Left colon (tissue), 2 donors: ENCODE measurements at regions not wholly inside any gene's neighbourhood (a gene's known extent, or its start where the extent isn't known, plus 50 kb on each side); places are given as distances from the start of the nearest gene placed in this dataset.
A peak's percentile ranks its signal among the peaks of the same experiment; 100 is the strongest.
"Not testable (repeated sequence)": the region's sequence is repeated elsewhere in the genome, so short reads cannot be mapped to it uniquely, and the experiment has no call there.

Experiments
- ATAC-seq: fragments of 200-7000 bp; cut with Tn5 transposase; one replicate; pipeline ENCODE4 v1.9.1; 2020; ENCODE audit warnings: mild to moderate bottlenecking, moderate library complexity
- DNase-seq, 2 donors: peaks; one replicate each; pipeline ENCODE4 v3.0.0-alpha.2; 2020
- intact Hi-C, 2 donors: fragments of 100-400 bp; cut with DNase I in 1 of 2; cut with micrococcal nuclease in 1 of 2; formaldehyde crosslinking; loops; one replicate each; pipeline versions ENCODE4 v1.11.2 to v1.14.0; 2022; cut with DNase I, micrococcal nuclease
- donor health status: DM: no; HTN: no; CAD: no.
- donor health status: DM: yes; HTN: yes; CAD: no.

DNA sequence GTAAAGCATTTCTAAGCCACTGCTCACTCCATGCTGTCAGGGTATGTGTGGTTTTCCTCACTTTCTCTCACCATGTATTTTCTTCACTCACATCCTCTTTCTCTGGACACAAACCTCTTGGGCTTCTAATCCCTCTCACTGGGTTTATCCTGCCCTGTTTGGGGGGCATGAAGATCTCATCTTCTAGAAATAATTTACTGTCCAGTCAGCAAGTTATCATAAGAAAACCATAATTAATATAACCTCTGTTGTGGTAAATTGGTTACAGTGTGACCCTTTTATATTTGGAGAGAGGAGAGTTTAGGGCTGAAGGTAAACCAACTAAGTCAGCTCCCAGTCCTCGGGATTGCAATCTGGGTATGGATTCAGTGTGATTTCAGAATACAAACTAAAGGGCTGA lies 213.8 kb upstream of the PROX1 start:
- ATAC-seq = no peak

DNA sequence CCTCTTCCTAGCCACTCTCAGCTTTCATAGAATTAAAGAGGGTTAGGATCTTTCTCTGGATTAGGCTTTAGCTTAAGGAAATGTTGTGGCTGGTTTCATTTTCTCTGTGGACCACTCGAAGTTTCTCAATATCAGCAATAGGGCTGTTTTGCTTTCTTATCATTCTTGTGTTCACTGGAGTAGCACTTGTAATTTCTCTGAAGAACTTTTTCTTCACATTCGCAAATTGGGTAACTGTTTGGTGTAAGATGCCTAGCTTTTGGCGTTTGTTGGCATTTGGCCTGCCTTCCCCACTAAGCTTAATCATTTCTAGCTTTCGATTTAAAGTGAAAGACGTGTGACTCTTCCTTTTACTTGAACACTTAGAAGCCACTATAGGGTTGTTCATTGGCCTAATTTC lies 210.8 kb upstream of the PROX1 start:
- ATAC-seq = no peak
- intact Hi-C loops = no loop called here
- DNase-seq = no peak

More for the DNA sequence above, 213.8 kb upstream of the PROX1 start:
- no peak for DNase-seq
- intact Hi-C loops = no loop called here

DNA sequence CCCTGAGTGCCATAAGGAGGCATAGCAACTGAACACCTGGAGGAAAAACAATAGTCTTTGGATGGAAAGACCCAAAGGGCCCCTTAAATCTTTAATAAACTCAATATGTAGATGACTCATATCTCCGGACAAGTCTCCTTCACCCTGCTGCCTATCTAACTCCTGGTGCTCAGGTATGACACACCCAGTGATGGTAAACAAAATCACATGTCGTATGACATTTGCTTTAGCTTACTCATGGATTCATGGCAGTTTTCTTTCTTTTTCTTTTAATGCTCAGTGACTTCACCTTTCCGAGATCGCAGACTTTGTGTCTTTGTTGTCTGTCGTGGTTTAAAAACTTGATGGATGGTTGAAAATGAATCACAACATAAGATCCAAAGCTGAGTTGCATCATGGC lies 208.5 kb upstream of the PROX1 start:
- DNase-seq (no peak), ATAC-seq (peak; percentile 98)
- intact Hi-C loops = no loop called here

DNA sequence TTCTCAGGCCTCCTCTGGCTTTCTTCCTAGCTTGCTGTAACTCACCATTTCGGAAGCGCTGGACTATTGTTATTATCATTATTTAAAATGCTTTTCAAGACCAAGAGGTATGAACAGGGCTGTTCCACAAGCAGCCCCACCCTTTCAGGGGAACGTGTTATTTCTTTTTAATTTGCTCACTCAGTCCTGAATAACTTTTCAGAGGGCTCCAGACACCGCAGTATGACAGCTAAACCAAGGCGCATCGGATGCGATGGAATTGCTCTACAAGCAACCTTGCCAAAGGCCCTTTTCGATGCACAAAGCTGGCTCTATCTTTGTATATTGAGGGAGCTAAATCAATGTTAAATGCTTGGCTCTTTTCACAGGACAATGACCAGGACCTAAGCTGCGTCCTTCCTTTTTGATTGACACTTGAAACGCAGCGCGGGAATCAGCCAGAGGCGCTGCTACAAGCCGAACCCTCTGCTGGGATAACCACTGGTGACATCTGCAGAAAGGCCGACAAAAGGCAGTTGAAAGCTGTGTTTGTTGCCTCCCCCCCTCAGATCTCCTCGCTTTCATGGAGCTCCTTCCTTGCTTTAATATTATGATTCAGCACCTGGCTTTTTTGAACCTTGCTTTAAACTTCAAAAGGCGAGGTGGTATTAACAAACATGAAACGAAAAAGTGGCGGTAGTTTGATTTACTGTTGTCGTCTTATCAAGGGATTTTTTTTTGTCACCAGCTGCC lies 204.7 kb upstream of the PROX1 start:
- no peak for ATAC-seq
- intact Hi-C loops = no loop called here
- no peak for DNase-seq

DNA sequence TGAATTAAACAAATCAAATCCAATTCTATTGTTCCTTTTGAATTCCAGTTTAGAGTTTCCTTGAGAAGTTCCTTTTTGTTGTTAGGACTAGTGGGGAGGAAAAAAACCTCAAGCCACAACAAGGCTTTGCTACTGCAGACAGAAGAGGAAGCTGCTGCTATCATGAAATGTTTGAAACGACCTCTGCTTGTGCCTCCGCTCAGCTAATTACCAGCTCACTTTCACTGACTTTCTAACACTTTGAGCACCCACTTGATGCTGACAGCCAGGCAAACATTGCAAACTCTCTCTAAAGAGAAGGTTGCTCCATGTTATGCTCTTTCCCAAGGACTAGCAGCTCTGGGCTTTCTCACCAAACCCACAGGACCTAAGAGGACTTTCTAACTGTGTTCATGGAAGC lies 203.9 kb upstream of the PROX1 start:
- ATAC-seq (no peak), DNase-seq (no peak)
- intact Hi-C loops = no loop called here

DNA sequence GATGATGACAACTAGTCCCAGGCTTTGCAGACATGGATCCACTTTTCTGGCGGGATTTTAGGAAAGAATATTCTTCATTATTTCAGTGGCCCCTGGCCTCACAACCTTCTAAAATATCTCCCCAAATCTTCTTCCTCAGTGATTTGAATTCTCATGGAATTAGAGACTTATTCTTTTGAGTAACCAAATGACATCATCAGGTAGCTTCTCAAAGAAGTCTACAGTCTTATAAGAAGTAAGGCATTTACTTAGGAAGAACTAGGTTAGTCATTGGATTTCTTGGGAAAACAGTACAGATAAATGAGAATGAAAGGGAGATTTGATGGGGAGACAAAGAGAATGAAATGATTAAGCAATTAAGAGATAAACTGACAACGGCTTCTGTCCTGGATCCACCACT lies 201.1 kb upstream of the PROX1 start:
- intact Hi-C loops = no loop called here
- DNase-seq (no peak), ATAC-seq (no peak)

DNA sequence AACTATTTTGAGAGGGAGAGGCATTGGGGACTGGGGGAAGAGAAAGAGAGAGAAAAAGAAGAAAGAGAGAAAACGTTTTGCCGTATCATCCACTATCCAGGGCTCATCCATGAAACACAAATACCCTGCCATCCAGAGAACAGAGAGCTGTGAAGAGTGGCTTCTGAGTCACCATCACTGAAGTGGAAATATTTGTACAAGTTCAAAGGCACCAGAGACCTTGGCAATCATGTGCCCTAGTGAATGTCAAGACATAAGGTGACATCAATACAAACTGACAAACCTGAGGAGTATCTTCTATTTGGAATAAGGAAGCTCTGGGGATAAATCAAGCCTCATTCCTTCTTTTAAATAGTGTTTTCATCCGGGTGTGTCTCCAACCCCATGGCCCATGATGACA lies 197.2 kb upstream of the PROX1 start:
- DNase-seq (no peak), ATAC-seq (no peak)
- intact Hi-C loops = no loop called here

DNA sequence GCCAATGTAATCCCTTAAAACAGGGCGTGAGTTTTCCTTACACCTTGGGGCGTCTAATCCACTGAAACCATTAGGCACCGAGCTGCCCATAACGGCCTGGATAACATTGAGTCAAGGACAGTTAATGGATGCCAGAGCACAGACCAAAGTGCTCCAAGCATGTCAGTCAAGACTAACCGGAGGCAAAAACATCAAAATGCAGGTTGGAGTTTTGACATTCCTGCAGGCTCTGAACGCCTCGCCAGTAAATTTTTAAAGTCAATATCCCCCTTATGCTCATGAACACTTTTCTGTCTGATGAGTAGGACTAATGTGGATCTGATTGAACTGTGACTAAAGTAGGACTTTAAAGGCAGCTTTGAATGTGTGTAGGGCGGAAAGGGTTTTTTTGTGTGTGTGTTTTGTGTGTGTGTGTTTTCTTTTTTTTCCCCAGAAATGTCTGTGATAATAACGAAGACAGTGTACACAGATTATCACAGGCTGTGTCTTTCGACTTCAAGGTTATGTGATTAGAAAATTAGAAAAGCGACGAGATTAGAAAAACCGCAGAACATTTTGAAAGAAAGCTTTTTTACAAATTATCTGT lies 194.2 kb upstream of the PROX1 start:
- DNase-seq (no peak), ATAC-seq (no peak)
- intact Hi-C loops = no loop called here

DNA sequence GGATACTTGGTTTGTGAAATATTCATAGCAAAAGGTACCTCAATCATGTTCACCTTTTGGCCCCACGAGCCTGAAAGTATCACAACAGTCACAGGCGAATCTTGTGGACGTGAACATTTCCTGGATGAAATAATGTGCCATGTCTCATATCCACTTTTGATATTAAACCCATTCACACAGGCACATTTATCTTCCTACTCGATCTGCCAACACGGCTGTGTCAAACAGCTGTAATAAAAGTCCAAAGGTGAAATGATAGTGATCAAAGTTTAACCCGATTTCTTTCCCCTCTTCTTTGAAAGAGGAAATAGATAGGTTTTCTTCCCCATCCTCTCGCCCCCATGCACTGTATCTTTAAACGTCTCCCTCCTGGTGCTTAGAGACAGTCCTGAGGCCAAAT lies 191.2 kb upstream of the PROX1 start:
- intact Hi-C loops = no loop called here
- DNase-seq (no peak), ATAC-seq (peak; percentile 63)

DNA sequence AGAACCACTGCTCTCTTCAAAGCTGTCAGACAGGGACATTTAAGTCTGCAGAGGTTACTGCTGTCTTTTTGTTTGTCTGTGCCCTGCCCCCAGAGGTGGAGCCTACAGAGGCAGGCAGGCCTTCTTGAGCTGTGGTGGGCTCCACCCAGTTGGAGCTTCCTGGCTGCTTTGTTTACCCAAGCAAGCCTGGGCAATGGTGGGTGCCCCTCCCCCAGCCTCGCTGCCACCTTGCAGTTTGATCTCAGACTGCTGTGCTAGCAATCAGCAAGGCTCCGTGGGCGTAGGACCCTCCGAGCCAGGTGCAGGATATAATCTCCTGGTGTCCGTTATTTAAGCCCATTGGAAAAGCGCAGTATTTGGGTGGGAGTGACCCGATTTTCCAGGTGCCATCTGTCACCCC lies 179.5 kb upstream of the PROX1 start:
- intact Hi-C loops = not testable (repeated sequence)

DNA sequence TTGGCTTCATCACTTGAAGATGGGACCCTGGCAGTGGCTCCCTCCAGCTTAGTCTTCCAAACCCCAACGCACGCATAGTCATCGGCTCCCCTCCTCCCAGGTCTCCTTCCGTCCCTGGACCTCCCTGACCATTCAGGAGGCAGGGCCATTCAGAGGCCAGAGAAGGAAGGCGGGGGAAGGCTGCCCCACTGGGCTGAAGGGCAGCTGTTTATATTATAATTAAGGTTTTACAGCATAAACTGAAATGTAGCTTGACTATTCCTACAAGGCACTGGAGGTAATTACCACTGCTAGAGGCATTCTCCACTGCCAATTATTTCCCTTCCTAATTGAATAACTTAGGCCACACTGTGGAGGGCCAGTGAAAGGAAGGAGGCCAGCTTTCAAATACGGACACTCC lies 170.6 kb upstream of the PROX1 start:
- ATAC-seq (no peak), DNase-seq (no peak)

More for the DNA sequence above, 179.5 kb upstream of the PROX1 start:
- ATAC-seq, DNase-seq: not testable (repeated sequence)

DNA sequence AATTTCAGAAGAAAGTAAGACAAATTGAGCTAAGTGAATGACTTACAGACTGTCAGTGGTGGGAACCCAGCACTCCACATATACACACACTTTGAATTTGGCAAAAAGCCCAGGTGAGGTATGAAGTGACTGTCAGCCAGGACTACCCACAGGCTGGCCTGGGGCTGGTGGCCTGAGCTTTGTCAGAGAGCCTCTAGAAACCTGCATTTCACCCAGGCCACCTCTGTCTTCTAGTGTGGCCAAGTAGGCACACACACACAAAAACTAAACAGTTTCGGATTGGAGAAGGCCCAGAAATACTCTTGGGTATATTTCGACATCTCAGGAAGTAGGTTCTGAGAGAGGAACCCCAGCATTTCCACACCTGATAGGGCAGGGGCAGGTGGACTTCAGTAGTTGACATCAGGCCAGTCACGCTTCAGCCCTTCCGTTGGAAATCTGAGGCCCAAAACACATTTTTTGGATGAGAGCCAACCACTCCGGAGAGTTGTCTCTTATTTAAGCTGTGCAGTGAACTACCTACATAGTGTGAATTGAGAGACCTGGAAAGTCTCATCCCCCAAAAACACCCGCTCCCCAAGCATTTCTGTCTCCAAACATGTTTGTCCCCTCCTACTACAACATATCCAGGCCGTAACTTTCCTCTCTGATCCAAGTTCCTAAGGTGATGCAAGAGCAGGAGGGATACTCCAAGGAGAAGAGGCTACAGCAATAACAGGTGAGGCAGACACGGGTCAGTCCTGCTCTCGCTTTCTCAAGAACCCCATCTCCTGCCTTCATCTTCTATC lies 167.2 kb upstream of the PROX1 start:
- DNase-seq = no peak
- no peak for ATAC-seq
- intact Hi-C loops = no loop called here

More for the DNA sequence above, 170.6 kb upstream of the PROX1 start:
- intact Hi-C loops = no loop called here

DNA sequence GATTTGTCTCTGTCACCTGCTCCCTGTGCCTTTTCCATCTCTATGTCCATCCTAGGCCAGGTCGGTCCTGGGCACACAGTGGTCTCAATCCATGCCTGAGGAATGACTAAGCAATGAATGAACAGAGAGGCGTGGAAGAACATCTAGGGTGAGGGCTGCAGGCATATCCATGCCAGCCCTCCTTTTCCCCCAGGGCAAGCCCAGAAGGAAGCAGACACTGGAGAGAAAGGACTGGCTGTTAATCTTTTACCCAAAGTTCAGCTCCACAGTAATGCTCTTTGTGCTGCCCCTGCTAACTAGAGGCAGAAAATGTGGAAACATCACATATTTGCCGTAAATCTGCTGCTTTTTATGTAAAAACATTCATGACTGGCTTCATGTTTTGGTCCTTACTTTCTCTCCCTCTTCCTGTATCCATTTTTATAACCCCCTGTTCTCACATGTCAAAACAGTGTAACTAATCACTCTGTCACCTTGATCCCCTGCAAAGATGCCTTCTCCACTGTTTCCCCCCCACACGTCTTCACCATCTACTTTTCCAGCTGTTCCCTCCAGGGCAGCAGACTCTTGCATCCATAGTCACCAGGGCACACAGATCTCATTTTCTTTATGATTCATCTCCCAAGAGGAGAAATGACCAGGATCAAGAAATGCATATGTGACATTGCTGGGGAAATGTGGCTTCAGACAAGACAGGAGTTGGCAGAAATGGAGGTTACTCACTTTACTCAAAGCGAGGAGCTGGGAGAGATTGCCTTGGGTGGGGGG lies 166.4 kb upstream of the PROX1 start:
- intact Hi-C loops = no loop called here
- ATAC-seq = no peak
- DNase-seq = no peak

DNA sequence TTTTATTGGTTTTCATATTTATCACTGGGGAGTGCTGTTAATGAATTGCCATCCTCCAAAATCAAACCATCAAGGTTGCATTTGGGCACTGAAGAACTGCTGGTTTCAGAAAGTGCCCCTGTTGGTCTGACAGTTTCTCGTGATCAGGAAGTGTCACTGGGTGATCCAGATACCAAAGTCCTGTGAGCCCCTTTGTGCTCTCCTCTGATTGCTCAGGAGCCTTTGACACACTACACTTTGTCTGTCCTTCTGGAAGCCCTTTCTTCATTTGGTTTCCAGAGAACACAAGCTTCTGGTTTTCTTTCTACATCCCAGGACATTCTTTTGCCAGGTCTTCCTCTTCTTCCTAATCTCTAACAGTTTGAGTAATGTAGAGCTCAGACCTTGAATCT lies 165.8 kb upstream of the PROX1 start:
- DNase-seq (no peak), ATAC-seq (no peak)
- intact Hi-C loops = no loop called here

DNA sequence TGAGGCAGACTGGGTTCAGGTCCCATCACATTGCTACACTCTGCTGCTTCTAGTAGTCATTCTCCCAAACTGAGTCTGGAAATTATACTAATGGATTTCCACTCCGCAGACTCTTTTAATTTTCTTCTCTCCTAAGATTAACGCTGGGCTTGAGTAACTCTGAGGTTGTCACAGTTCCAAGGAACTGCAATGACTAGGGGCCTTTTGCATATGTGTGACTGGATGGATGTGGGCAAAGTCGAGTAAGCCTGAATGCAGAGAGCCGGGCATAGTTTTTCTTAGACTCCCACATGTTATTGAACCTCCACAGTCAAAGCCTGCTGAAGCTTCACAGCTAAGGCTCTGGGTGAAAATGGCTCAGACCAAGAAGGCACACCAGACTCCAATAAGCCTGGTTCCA lies 160.9 kb upstream of the PROX1 start:
- intact Hi-C loops = no loop called here
- DNase-seq (no peak), ATAC-seq (no peak)

DNA sequence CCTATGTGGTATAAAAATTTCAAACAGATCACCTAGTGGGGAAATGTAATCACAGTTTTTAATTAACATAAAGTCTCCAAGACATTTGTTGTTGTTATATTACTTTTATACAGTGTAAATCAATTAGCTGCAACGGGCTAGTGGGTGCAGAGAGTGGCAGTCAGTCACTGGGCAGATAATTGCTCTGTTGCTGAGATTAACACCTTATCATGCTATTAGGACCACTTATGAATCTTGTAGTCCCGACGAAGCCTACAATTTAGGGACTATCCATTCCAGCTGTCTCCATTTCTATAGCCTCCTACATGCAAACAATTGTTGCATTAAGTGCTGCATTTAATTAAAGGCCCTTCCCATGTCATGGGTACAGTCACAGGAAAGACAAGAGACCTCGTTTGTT lies 158.9 kb upstream of the PROX1 start:
- no peak for ATAC-seq
- DNase-seq = no peak
- intact Hi-C loops = no loop called here

DNA sequence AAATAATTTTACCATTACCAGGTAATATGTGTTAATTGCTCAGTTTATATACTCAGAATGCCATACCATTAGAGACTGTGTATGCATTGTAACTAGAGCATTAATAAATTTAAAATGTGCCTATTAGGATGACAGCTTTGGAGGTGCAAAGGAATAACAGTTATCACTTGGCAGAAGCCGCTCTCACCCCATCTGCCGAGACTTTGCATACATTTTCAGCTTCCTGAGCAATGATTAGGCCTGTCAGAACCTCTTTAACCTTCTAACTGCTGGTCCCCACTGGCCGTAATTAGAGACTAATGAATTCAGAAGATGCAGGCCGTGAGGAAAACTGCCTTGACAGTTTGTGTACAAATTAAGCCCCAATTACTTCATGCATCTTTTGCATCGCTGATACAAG lies 158.0 kb upstream of the PROX1 start:
- ATAC-seq = no peak
- DNase-seq = no peak
- intact Hi-C loops = no loop called here

DNA sequence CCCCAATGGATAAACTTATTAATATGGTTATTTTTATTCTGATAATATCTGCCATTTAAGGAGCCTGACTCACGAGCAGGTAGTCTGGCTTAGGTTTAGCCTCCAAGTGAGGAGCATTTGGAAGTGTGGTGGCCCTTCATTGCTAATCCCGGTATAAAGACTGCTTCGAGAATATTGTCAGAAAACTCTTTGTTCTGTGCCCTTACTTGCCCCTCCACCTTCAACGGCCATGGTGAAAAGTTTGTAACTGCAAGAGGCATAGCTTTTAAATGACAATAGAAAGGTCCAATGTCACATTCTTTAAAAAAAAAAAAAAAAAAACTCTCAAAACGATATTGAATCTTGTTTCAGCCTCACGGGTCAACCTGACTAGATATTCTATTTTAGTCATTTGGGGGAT lies 157.4 kb upstream of the PROX1 start:
- ATAC-seq (no peak), DNase-seq (no peak)
- intact Hi-C loops = no loop called here

DNA sequence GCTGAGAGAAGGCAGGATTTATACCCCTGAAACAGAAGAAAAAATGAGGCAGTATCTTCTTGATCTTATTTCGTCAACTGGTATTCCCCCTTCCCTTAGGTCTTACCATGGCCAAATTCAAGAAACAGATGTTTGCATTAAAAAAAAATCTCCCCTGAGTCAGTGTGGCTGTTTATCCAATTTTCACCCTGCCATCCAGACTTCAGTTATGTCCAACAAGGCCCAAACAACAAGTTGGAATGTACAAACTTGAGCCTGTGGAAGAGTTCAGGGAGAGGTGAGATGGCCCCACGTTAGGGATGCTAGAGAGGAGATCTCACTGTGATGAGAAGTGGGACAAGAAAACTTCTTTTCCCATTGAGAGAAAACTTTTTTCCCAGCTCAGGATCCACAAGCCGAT lies 147.2 kb upstream of the PROX1 start:
- intact Hi-C loops = no loop called here
- DNase-seq = no peak
- no peak for ATAC-seq

DNA sequence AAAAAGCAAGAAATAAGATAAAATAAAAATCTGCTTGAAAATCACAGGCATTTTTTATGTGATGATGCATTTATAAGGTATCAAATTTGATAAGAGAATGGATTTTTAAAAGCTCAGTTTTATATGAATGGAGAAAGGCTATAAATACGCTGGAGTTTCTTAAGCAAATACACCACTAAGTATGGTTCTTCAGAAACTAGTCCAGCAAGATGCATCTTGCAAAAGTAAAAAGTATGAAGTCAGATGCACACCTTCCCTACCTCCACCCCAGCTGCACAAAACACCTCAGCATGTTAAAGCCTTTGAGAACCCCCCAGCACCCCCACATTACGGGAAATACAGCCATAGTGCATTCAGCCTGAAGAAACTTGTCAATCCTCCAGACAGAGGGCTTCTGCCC lies 143.1 kb upstream of the PROX1 start:
- no peak for ATAC-seq
- intact Hi-C loops = no loop called here
- no peak for DNase-seq
